Esophagus squamous epithelium (tissue), 4 donors: ENCODE measurements at regions not wholly inside any gene's neighbourhood (a gene's known extent, or its start where the extent isn't known, plus 50 kb on each side); places are given as distances from the start of the nearest gene placed in this dataset.

ENCODE experiments used
- POLR2A ChIP-seq, 4 donors: fragments of 450-650 bp; IDR thresholded peaks; one replicate each; pipeline ENCODE4 v1.6.1; 2017; ENCODE audit warnings: antibody characterized with exemption in 4 of 4, mild to moderate bottlenecking in 4 of 4, moderate library complexity in 3 of 4
- TF ChIP-seq, protein P1 (sequence below), 6 experiments: fragments of 450-650 bp in 4 of 6; fragments of 200-600 bp in 2 of 6; sonication (generic) in 2 of 6; IDR thresholded peaks; one replicate each; pipeline ENCODE4 v1.5.1; 2016 to 2019; ENCODE audit warnings: antibody characterized with exemption in 6 of 6, mild to moderate bottlenecking in 4 of 6, moderate library complexity in 4 of 6

- no peak for TF ChIP-seq POLR2A (IDR thresholded peaks at IDR 0.05)
- TF ChIP-seq, protein P1, sequence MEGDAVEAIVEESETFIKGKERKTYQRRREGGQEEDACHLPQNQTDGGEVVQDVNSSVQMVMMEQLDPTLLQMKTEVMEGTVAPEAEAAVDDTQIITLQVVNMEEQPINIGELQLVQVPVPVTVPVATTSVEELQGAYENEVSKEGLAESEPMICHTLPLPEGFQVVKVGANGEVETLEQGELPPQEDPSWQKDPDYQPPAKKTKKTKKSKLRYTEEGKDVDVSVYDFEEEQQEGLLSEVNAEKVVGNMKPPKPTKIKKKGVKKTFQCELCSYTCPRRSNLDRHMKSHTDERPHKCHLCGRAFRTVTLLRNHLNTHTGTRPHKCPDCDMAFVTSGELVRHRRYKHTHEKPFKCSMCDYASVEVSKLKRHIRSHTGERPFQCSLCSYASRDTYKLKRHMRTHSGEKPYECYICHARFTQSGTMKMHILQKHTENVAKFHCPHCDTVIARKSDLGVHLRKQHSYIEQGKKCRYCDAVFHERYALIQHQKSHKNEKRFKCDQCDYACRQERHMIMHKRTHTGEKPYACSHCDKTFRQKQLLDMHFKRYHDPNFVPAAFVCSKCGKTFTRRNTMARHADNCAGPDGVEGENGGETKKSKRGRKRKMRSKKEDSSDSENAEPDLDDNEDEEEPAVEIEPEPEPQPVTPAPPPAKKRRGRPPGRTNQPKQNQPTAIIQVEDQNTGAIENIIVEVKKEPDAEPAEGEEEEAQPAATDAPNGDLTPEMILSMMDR (IDR thresholded peaks at IDR 0.05), result no peak
Measured at GRCh38 chr3:153980252-153980590, 141.0 kb upstream of the ARHGEF26 start.
